ENCODE measurements at regions not wholly inside any gene's neighbourhood (a gene's known extent, or its start where the extent isn't known, plus 50 kb on each side); places are given as distances from the start of the nearest gene placed in this dataset.

DNA sequence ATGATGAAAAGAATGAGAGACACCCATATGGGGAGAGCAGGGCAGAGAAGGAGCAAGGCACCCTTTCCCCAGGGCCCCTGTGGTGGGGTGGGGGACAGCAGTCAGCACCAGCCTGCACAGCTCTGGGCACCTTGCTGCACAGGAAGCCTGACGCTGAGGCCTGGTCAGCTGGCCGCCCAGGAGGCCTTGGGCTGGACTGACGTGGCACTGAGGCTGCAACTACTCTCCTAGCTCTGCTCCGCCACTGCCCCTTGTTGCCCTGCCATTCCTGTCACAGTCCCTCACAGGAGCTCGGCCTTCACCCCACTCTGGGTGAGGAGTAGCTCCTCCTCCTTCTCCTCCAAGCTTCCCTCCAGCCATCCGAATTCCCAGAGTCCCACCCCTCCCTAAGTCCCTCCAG, 99.7 kb downstream of the CPN2 start:
- TF ChIP-seq CTCF (IDR thresholded peaks at IDR 0.05) (no peak), EP300 (IDR thresholded peaks at IDR 0.05) (no peak), POLR2A (IDR thresholded peaks at IDR 0.05) (no peak)
